PC-3 (cell line): ENCODE measurements at regions not wholly inside any gene's neighbourhood (a gene's known extent, or its start where the extent isn't known, plus 50 kb on each side); places are given as distances from the start of the nearest gene placed in this dataset.

ENCODE experiments used
- CTCF ChIP-seq: fragments of 300-600 bp; sonication (generic); conservative IDR thresholded peaks from 2 replicates; pipeline ENCODE4 v1.5.1; 2017; ENCODE audit warnings: antibody characterized with exemption, low read depth, mild to moderate bottlenecking, low read length
- EZH2 ChIP-seq: fragments of 300-600 bp; sonication (generic); IDR thresholded peaks from one replicate; pipeline ENCODE4 v1.6.1; 2017; ENCODE audit warnings: antibody characterized with exemption, mild to moderate bottlenecking, low read length; ENCODE audit not compliant: unreplicated experiment
- EZH2phosphoT487 ChIP-seq: fragments of 300-600 bp; sonication (generic); IDR thresholded peaks from 2 replicates; pipeline ENCODE4 v1.6.1; 2018; ENCODE audit warnings: mild to moderate bottlenecking, antibody characterized with exemption, low read length, borderline replicate concordance

GRCh38 chr5:98587166-98587565, 186.3 kb upstream of the RGMB start:
- TF ChIP-seq CTCF (no peak), EZH2 (no peak), EZH2phosphoT487 (no peak)
